Type B pancreatic cell (in vitro differentiated cells): ENCODE measurements at regions not wholly inside any gene's neighbourhood (a gene's known extent, or its start where the extent isn't known, plus 50 kb on each side); places are given as distances from the start of the nearest gene placed in this dataset.

Source experiments
- DNase-seq: peaks from one replicate; pipeline ENCODE4 v3.0.0; 2021; ENCODE audit warnings: mixed read lengths; ENCODE audit not compliant: unreplicated experiment; ENCODE audit errors: extremely low spot score
- H3K27ac Mint-ChIP-seq: 2 replicates; pipeline ENCODE4 v1.8.0; 2021; ENCODE audit warnings: mild to moderate bottlenecking, mixed read lengths
- H3K27me3 Mint-ChIP-seq: 2 replicates; pipeline ENCODE4 v1.8.0; 2021; ENCODE audit warnings: mixed read lengths
- H3K36me3 Mint-ChIP-seq: 2 replicates; pipeline ENCODE4 v1.8.0; 2021; ENCODE audit warnings: mixed read lengths
- H3K4me1 Mint-ChIP-seq: one replicate; pipeline ENCODE4 v1.8.0; 2021; ENCODE audit warnings: mixed read lengths; ENCODE audit not compliant: unreplicated experiment
- H3K4me3 Mint-ChIP-seq: 2 replicates; pipeline ENCODE4 v1.8.0; 2021; ENCODE audit warnings: mild to moderate bottlenecking, mixed read lengths
- H3K9me3 Mint-ChIP-seq: 2 replicates; pipeline ENCODE4 v1.8.0; 2021; ENCODE audit warnings: mixed read lengths
- TF ChIP-seq, protein P1 (sequence below): fragments of 200-600 bp; sonication (generic); conservative IDR thresholded peaks from 2 replicates; pipeline ENCODE4 v1.5.0; 2021; ENCODE audit warnings: antibody characterized with exemption, mild to moderate bottlenecking

DNA sequence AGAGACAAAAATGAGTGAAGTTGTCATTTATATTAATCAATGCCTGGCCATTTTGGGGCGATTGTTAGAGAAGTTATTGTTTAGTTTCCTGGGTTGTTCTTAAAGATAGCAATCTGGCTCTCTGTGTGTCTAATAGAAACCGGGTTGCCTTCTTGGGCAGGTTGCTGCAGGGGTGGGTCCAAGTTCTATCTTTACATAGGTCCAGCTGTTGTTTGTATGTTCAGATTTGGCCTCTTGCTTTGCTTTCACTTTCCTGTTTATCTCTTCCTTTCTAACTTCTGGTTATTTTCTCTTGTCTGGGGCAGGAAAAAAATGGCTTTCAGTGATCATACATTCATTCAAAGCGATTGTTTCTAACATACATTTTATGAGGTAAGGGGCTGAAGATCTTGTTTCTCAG, 128.4 kb upstream of the NOX3 start:
- H3K9me3 Mint-ChIP-seq: peaks cover 9% of the 10 kb centered on the region
- no peaks in the 10 kb centered on the region for H3K36me3 Mint-ChIP-seq
- H3K27me3 Mint-ChIP-seq: no peaks in the 10 kb centered on the region
- TF ChIP-seq, protein P1, sequence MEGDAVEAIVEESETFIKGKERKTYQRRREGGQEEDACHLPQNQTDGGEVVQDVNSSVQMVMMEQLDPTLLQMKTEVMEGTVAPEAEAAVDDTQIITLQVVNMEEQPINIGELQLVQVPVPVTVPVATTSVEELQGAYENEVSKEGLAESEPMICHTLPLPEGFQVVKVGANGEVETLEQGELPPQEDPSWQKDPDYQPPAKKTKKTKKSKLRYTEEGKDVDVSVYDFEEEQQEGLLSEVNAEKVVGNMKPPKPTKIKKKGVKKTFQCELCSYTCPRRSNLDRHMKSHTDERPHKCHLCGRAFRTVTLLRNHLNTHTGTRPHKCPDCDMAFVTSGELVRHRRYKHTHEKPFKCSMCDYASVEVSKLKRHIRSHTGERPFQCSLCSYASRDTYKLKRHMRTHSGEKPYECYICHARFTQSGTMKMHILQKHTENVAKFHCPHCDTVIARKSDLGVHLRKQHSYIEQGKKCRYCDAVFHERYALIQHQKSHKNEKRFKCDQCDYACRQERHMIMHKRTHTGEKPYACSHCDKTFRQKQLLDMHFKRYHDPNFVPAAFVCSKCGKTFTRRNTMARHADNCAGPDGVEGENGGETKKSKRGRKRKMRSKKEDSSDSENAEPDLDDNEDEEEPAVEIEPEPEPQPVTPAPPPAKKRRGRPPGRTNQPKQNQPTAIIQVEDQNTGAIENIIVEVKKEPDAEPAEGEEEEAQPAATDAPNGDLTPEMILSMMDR: no peak
- no peak for DNase-seq
- H3K4me3 Mint-ChIP-seq: no peak overlapping the region
- H3K27ac Mint-ChIP-seq: no peak overlapping the region
- H3K4me1 Mint-ChIP-seq: peaks cover 7% of the 10 kb centered on the region

DNA sequence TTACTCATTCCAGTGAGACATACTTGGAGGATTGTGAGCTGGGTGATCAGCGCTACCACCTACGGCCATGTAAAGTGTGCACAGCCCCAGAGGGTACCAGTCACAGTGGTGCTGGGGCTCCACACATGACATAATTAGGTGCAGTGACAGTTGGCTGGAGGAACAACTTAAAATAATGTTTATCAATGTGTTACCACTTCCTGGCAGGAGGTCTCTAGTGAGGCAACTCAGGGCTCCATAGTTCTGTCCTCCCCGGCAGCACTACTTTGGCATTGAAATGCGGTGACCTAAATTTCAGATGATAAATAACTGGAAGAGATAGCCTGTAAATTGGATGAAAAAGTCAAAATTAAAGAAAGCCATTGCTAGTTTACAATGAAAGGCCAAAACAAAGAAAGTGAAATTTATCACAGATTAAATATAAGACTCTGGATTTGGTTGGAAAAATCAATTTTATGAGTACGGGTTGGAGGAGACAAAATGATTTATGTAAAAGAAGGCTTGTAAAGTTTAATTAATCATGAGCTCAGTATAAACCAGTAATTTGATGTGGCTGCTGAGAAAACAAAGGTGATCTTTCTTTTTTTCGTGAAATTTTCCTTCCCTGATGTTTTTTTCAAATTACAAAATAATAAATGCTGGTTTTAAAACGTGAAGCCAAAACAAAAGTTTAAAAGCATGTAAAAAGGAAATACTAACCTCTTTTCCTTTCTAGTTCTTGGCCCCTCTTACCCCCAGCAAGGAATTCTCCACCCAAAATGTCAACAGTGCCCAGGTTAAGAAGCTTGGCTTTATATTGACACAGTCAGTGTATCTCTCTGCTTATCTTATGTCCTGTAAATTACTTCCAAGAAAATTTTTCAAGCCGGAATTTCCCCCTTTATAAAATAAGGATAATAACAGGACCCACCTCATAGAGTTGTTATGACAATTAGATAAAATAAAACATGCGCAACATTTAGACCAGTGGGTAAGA, 126.7 kb upstream of the NOX3 start:
- Mint-ChIP-seq H3K9me3 (peaks cover 9% of the 10 kb centered on the region), H3K27me3 (no peaks in the 10 kb centered on the region), H3K4me1 (peaks cover 7% of the 10 kb centered on the region), H3K4me3 (no peak overlapping the region), H3K27ac (no peak overlapping the region), H3K36me3 (no peaks in the 10 kb centered on the region)
- TF ChIP-seq, protein P1: no peak
- DNase-seq: no peak

DNA sequence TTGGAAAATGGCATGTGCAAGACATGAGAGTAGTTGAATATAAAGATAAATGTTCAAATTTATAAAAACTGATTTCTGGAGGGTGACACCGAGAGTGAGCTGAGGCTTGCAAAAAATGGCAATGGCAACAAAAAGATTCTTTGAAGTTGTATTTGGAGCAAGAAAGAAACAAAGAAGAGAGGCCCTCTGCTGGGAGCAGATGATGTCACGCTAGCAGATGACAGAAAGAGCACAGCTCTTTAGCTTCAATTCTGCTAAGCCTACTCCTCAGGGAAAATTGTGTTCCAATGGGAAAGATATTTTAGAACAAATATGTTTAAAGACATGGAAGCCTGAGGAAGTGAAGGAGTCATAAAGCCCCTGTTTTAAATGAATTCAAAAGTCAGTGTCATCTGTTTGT, 125.3 kb upstream of the NOX3 start:
- Mint-ChIP-seq H3K27me3 (no peaks in the 10 kb centered on the region), H3K9me3 (peaks cover 9% of the 10 kb centered on the region), H3K4me1 (peaks cover 7% of the 10 kb centered on the region), H3K27ac (no peak overlapping the region), H3K4me3 (no peak overlapping the region), H3K36me3 (no peaks in the 10 kb centered on the region)
- DNase-seq: no peak
- TF ChIP-seq, protein P1: peak; percentile 39

DNA sequence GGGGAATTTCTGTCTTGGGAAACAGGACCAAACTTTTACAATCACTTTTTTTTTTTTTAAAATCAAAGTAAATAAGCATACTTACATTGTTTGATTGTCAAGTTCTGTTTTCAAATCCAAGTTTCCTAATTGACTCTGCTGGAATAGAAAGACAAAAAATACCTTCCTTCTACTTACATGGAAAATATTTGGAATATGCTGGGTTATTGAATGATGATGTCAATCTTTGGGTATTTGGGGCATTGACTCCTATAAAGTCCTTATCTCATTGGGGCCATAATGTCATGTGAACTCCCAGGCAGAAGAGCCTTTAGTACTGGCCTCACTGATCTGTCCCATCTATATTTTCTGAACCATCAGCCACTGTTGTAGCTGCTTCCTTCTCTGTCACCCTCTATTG, 122.6 kb upstream of the NOX3 start:
- Mint-ChIP-seq H3K27ac (no peak overlapping the region), H3K4me3 (no peak overlapping the region), H3K9me3 (no peaks in the 10 kb centered on the region), H3K27me3 (no peaks in the 10 kb centered on the region), H3K36me3 (no peaks in the 10 kb centered on the region), H3K4me1 (no peaks in the 10 kb centered on the region)
- TF ChIP-seq, protein P1: no peak
- no peak for DNase-seq

DNA sequence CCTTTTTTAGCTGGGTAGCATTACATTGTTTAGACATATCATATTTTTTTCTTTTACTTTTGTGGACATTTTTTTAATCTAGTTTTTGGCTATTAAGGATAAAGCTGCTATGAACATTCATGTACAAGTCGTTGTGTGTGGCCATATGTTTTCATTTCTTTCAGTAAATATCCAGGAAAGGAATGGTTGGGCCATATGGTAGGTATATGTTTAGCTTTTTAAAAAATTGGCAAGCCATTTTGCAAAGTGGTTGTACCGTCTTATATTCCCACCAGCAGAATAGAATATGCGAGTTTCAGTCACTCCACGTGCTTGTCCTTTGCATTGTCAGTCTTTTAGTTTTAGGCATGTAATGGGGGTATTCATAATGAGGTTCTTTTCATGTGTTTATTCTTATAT, 106.3 kb upstream of the NOX3 start:
- Mint-ChIP-seq H3K4me3 (no peak overlapping the region), H3K27ac (no peak overlapping the region), H3K9me3 (no peaks in the 10 kb centered on the region), H3K36me3 (no peaks in the 10 kb centered on the region), H3K27me3 (no peaks in the 10 kb centered on the region), H3K4me1 (no peaks in the 10 kb centered on the region)
- DNase-seq: no peak
- TF ChIP-seq, protein P1: no peak
